NCI-H69 (cell line): ENCODE measurements at regions not wholly inside any gene's neighbourhood (a gene's known extent, or its start where the extent isn't known, plus 50 kb on each side); places are given as distances from the start of the nearest gene placed in this dataset.

Experiments
- DNase-seq: peaks from one replicate; lab custom pipeline; 2025; lab: John Stamatoyannopoulos, UW

DNA sequence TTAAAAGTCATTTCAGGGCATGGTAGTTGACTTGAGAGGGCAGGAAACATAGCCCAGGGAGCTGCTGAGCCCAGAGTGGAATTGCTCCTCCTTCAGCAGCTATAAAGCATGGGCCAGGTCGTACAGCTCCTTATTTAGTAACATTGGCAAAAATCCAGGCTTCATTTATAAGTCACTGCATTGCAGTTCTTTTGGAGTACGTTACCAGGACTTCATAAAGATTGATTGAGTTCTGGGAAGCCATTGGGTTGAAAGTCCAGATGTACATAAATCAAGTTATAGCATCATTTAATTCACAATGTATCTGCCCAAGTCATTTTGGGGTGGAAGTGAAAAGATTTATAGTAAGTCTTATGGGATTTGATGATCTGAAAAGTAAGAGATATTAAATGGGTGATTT is 53.0 kb upstream of the ANKEF1 start:
- DNase-seq = peak; percentile 72

DNA sequence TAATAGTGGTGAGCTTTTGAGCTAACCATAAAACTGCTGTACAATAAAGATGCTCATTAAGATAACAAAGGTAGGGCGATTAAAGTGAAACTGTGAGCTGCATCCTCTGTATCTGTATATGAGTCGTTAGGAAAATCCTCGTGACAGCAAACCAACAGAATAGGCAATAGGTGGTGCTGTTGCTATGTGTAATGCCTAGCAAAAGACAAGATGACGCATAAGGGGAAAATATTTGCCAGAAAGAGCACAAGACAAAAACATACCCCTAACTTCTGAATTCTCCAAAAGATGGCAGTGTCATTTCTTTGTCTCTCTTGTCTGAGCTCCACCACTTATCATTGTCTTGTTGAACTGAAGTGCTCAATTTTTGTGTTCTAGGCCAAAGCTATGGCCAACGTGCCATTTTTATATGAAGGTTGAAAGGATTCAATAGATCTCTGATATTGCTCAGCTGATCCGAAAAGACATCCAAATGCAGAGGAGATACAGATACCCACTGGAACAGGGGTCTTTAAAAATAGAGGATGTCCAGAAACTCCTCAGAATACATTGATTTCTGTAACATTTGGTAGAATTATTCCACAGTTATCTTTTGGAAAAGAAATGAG is 56.3 kb upstream of the ANKEF1 start:
- DNase-seq = peak; percentile 89

- DNase-seq = peak; percentile 54
Observed at GRCh38 chr20:9977629-9978028, 57.2 kb upstream of the ANKEF1 start.

- DNase-seq = peak; percentile 34
Observed at GRCh38 chr20:9974324-9974723, 60.5 kb upstream of the ANKEF1 start.

- no peak for DNase-seq
Observed at GRCh38 chr20:9971746-9972145, 63.0 kb upstream of the ANKEF1 start.

DNA sequence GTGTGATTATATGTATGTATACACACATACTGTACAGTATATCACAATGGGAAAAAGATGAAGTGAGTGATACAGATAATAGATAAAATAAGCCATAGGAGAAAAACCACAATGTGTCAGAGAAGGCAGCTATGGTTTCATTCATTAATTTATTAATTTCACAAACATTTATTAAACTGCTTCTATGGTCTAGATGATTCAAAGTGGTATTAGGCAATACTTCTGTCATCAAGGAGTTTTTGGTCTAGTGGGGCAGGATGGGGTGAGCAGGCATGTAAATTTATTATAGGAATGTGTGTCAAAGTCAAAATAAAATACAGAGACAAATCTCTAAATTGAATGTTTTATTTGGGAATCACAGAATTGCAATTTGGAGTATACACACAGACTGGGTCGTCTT is 65.2 kb upstream of the ANKEF1 start:
- no peak for DNase-seq

DNA sequence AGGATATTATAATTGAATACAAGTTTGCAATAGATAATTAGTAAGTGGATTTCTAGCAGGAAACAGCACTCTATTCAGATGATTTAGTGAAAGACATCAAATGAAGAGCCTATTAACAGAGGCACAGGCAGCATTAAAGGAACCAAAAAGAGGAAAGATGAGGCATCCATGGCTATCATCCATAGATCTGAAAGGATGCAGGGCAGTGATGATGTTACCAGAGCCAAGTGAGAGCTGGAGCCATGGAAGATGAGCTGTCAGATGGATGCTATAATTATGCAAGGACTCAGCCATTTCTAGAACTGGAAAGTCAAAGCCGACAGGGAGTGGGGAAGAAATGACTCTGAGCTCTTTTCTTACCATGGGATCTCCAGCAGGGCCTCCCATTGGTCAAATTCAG is 66.8 kb upstream of the ANKEF1 start:
- no peak for DNase-seq

DNA sequence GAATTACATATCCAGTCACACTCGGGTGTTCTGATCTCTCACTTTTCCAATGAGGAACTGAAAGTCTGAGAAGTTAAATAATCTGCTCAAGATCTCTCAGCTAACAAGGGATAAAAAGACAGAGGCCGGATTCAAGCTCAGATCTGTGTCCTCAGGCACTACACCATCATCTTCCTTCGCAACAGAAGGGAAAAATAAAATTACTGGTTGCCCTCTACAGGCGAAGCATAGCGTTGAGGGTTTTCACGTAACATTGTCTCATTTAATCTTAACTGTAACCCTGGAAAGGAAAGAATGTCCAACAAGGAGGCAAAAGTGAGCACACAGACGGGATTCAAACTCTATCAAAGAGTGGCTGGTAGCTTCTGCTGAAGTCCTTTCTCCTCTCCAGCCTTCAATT is 67.8 kb upstream of the ANKEF1 start:
- DNase-seq = peak; percentile 36

- DNase-seq = no peak
Observed at GRCh38 chr20:9963029-9963428, 71.8 kb upstream of the ANKEF1 start.

- no peak for DNase-seq
Observed at GRCh38 chr20:9958693-9959092, 76.1 kb upstream of the ANKEF1 start.

DNA sequence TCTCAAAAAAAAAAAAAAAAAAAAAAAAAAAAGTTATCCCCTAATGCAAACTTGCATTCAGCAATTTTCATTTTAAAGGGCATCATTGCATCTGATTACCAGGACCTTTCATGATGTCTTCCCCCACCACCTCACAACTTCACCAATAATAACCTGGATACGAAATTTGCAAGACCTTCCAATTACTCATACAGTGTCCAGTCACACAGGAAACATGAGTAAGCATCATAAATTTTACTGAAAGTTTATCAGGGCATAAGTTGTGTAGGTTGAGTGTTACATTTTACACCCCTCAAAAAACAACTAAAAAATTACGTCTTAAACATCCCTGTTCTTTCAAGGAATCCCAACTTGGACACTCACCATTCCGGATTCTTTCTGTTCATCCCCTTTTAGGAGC is 79.1 kb upstream of the ANKEF1 start:
- DNase-seq = no peak

DNA sequence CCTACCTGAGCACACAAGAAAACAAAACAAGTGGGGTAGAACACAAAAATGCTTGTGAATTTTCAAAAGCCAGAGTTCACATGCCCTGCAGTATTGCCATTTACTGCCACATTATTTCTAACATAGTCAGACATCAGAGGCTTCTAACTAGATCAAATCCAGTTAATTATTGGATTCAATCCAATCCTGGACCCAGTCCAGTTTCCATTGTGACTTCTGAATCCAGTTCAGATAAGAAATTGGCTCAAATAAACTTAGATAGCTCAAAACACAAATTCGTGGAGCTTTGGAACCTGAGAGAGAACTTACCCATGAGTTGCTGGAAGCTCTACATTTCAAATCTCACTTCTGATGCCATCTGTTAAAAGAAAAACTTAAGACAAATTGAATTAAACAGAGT is 85.2 kb upstream of the ANKEF1 start:
- DNase-seq = no peak

- DNase-seq = peak; percentile 20
Observed at GRCh38 chr20:9945408-9945807, 89.4 kb upstream of the ANKEF1 start.

DNA sequence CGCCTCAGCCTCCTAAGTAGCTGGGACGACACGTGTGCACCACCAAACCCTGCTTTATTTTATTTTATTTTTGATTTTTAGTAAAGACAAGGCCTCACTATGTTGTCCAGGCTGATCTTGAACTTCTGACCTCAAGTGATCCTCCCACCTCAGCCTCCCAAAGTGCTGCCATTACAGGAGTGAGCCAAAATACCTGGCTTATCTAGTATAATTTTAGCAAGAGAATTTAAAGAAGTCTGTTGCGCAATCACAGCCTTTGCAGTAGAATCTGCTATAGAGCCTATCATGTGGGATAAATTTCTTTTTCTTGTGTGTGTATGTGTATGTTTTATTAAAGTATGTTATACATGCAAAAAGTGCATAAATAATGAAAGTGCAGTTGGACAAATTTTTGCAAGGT is 92.1 kb upstream of the ANKEF1 start:
- DNase-seq = no peak

DNA sequence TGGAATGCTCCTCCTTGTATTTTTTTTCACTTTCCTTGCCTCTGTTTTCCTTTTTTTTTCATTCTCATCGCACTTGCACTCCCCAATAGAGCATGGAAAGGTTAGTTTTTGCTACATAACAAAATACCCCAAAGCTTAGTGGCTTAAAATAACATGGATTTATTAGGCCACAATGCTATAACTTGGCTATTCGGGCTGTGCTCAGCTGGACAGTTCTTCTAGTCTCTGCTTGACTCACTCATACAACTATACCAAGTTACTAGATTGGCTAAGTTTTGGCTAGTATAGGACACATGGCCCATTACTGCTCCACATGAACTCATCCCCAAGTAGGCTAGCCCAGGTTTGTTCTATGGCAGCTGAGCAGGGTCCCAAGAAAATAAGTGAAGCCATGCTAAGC is 94.5 kb upstream of the ANKEF1 start:
- no peak for DNase-seq

GRCh38 chr20:9939231-9939630 is 95.6 kb upstream of the ANKEF1 start:
- no peak for DNase-seq

GRCh38 chr20:9935285-9935684 is 96.4 kb upstream of the PAK5 start:
- DNase-seq = no peak

DNA sequence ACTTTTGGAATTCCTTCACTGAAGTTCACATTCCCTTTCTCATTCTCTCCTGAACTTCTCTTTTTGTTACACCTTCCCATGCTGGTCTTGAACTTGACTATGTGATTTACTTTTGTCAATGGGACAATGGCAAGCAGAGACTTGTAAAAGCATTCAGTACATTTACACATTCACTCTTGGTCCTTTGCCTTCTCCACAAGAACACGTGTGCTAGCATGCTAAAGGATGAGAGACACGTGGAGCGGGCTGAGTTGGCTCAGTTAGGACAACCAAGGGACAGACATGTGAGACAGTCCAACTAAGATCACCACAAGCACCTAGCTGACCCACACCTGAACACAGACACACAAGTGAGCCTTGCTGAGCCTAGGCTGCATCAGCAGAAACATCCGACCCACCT is 91.3 kb upstream of the PAK5 start:
- no peak for DNase-seq

GRCh38 chr20:9928955-9929354 is 90.1 kb upstream of the PAK5 start:
- DNase-seq = no peak

DNA sequence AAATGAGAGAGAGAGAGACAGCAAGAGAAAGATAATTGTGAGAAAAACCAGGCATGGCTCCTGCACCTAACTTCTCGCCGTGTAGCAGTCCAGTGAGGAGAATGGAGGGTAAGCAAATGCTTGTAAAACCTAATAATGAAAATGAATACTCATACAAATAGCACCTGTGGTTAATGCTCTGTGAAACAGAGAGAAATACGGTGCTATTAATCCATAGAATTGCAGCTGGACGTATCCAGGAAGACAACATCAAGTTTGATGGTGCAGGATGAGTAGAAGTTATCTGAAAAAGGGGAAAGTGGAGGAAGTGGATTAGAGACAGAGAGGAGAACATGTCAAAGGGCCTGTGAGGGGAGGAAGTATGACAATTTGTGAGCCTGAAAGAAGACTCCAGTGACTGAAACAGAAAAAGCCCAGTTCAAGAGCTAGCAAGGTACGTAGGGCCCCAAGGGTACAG is 89.4 kb upstream of the PAK5 start:
- DNase-seq = no peak

DNA sequence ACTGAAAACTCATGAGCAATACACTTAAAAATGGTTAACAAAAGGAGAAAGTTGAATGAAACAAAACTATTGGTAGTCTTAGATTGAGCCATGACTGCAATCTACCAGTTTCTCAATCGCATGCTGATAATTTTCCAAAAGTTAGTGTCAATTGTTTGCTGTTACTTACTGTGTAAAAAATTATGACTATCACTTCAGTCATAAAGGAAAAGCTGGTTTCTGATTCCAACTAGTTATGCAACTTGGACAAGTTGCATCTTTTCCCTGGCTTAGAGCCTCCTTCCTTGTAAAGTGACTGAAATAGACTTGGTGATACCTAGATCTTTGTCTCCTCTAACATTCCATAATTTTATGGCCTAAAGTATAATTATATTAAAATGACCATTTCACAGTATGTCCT is 88.3 kb upstream of the PAK5 start:
- DNase-seq = no peak

DNA sequence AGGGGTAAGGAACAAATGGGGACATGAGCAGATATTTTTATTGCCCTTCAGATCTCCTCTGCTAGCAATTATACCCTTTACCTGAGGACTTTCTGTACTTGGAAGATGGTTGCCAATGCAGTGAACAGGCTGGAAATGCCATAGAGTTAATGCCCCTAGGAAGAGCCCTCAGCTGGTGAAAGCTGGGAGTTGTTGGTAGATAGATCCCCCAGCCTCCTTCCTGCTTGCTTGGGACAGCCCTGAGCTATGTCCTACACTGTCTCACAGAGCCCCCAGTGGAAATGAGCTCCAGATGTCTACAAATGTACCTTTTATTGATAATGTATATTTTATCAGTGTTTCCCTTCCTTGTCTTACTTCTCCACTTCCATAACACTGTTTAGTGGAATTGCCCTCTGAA is 87.6 kb upstream of the PAK5 start:
- no peak for DNase-seq

- no peak for DNase-seq
Observed at GRCh38 chr20:9926007-9926406, 87.1 kb upstream of the PAK5 start.

GRCh38 chr20:9923648-9924047 is 84.8 kb upstream of the PAK5 start:
- DNase-seq = no peak

GRCh38 chr20:9920866-9921265 is 82.0 kb upstream of the PAK5 start:
- no peak for DNase-seq
